GM21528 (cell line): ENCODE measurements at regions not wholly inside any gene's neighbourhood (a gene's known extent, or its start where the extent isn't known, plus 50 kb on each side); places are given as distances from the start of the nearest gene placed in this dataset.

Source experiments
- ATAC-seq: cut with Tn5 transposase; IDR thresholded peaks from one replicate; pipeline ENCODE4 v1.9.1; 2021; ENCODE audit warnings: mild to moderate bottlenecking, moderate library complexity; ENCODE audit not compliant: unreplicated experiment, low FRiP score

DNA sequence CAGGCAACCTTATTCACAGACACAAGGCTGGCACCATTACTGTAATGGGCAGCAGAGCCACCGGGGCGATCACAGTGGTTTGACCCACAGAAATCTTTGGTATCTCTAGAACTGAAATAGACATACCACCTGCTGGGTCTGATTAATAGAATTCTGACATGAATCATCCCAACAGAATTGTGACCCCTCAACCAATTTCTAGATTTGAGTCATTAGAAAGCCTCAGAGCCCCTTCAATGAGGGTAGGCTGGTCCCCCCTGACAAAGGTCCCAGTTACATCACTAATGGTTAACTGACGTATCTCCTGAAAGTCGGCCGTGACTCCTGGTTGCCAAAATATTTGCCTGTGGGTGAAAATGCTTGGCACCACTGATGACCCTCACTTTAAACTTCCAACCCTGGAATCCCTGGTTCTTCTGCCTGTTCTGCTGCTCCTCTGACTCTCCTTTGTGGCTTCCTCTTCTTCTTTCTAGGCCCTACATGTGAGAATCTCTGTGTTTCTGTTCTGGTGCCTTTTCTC lies 124.9 kb upstream of the ARID1B start:
- ATAC-seq, result no peak

DNA sequence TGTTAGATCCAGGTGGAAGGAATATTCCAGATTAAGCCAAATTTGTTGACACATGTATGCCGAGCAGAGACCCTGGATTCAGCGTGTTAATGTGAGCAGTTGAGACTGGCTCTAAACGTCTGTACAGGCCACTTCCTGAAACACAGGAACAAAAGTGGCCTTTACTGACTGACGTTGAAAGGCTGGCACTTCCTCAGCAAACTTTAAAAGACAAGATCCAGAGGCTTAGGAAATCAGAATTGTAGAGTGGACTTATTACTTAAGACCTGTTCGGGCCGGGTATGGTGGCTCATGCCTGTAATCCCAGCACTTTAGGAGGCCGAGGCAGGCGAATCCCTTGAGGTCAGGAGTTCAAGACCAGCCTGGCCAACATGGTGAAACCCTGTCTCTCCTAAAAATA lies 125.7 kb upstream of the ARID1B start:
- ATAC-seq, result no peak

- no peak for ATAC-seq
Measured at GRCh38 chr6:156650896-156651390, 126.2 kb upstream of the ARID1B start.

GRCh38 chr6:156648616-156649015 lies 128.6 kb upstream of the ARID1B start:
- ATAC-seq, result no peak

DNA sequence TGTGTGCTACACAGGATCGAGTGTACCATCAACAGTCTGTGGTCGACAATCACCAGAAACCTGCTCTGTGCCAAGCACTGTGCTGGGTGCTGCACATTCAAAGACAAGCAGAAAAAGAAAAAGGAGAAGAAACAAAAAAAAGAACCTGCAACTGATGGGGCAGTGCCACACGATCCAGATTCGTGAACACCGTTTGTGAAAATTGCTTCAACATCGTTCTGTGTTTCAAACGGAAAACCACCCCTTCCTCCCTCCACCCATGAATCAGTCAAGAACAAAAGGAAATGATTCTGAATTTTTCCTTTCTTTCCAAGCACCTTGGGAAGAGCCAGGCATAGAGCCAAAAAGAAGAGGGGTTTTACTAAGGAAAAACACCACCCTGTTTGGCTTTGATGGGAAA lies 129.2 kb upstream of the ARID1B start:
- no peak for ATAC-seq

DNA sequence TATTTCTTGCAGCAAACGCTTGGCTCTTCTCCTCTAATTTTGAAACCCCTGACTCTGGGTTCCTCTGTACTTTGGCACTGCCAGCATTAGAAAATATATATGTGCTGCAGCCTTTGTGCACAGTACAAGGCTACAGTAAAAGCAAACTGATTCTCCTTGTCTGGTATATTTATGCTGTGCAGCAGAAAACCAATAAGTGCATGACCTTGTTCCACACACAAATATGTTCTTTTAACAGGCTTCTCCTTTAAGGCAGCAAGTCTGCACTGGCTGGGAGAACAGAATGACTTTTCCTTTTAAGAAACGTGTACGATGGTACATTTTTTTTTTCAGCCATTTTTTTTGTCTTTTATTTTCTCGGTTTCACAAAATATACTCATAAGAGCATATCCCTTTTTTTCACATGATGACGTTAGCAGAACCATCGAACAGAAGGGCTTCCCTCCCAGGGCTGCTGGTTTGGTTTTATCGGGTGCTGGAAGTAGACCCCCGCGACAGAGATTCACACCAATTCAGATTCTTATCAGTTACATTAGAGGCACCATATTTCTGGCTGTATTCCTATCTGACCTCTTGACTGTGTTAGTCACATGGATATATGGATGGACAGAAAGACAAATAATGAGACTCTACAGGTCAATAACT lies 129.9 kb upstream of the ARID1B start:
- ATAC-seq, result no peak

DNA sequence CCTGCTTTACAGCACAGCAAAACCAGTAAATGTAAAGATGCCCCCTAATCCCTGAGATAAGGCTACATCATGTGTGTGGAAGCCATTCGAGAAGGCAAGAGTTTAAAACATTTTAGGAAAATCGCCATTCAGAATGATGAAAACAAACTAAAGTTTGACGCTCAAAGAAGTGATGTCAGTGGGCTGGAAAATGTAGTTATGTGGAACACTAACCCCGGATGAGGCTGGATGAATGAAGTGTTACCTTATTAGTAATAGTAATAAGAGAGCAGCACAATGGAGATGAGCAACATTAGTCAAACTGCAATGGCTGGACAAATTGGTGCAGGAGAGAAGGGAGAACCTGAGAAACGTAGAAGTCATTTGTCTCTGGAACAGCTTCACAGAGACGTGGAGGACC lies 130.7 kb upstream of the ARID1B start:
- no peak for ATAC-seq

DNA sequence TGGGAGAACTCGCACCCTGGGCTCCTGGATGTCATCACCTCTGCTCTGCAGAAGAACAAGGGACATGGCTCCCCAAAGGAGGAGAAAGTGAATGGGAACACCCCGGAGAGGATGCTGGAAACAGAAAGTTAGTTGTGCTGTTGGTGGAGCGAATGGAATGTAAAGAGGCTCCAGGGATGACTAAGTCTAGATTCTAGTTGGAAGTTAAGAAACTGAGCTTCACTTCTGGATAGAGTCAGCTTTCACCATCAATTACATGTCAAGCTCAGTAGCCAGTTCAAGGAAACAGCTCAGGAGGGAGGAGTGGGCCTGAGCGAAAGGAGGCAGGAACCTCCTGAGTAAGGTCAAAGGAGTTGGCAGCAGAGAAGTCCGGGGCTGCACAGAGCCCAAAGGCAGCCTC lies 132.1 kb upstream of the ARID1B start:
- ATAC-seq, result no peak

DNA sequence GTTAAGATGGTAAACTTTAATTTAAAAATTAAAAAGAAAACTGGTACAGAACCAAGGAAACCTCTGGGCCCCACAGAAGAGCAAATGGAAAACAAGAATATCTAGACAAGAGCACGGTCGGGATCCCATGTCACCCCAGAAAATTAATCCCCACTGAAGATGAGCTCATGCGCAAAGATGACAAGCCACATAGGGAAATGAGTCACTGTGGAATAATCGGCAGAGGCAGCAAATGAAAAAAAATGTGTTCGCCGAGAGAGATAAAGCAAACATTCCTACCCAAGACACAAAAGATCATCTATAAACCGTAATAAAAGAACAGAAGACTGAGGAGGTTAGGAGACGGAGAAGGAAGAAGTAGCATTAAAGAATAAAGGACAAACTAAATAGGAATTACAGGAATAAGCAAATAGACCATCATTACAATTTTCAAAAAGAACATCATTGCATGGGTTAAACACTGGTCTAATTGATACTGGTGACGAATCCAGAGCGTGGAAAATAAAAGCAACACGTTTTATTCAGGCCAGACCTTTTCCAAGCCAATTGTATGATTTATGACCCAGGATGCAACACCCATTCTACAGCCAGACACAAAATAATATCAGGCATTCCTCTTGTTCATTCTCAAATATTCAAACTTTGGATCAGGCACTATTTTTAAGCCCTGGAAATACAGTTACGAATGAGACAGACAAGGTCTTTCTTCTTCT lies 138.0 kb upstream of the ARID1B start:
- no peak for ATAC-seq

- no peak for ATAC-seq
Measured at GRCh38 chr6:156638581-156638980, 138.6 kb upstream of the ARID1B start.

DNA sequence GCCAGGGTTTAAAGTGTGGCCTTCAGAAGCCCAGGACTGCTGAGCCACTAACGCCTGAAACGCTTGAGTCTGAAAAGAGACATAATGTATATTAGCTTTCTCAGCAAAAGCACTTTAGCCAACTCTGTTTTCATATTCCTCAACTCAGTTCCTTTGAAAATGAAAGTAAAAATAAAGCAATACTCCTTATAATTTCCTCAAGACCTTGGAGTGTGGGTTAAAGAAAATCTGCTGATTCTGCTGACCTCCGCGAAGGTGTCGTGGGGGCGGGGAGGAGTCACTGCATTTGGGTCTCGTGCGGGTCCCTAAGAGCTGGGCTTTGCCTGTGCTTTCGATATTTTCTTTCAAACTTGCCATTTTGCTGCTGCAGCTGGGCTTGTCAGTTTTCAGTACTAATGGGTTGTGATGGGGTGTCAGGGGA lies 142.2 kb upstream of the ARID1B start:
- ATAC-seq, result no peak

GRCh38 chr6:156634048-156634447 lies 143.1 kb upstream of the ARID1B start:
- ATAC-seq, result no peak

GRCh38 chr6:156633291-156633690 lies 143.9 kb upstream of the ARID1B start:
- ATAC-seq, result no peak

DNA sequence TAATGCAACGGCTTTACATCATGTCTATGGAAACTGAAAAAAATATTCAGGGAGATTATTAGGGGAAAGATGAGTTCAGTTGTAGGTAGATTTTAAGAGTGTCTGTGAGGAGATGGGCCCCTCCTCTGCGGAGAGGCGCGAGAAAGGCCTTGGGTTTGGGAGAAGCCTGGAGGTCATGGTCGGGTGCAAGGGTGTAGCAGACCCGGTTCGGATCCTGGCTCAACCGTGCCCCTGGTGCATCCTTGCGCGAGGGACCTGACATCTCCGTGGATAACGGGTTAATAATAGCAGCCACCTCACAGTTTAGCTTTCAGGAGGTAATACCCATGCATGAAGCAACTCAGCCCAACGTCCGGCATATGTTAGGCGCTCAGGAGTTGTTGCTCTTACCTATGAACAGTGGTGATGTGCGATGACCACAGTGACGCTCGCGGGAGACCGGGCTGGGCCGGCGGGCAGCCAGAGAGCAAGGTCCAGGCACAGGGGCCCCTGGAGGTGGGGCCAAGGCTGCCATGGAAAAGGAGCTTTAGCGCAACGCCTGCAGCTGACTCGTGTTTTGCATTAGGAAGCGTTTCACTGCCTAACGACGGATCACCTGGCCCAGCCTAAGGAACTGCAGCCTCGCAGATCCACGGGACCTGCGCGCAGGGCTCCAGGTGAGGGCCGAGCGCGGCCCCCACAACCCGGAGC lies 146.4 kb upstream of the ARID1B start:
- ATAC-seq, result no peak

DNA sequence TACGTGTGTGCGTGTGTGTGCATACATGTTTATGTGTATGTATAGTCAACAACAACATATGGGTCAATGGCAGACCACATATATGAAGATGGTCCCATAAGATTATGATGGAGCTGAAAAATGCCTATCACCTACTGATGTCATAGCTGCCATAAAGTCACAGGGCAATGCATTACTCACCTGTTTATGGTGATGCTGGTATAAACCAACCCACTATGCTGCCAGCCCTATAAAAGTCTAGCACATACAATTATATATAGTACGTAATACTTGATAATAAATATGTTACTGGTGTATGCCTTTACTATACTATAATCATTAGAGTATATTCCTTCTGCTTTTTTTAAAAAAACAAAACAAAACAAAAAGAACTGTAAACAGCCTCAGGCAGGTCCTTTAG lies 148.4 kb upstream of the ARID1B start:
- no peak for ATAC-seq

GRCh38 chr6:156627524-156627923 lies 149.7 kb upstream of the ARID1B start:
- ATAC-seq, result no peak

GRCh38 chr6:156622185-156622584 lies 155.0 kb upstream of the ARID1B start:
- ATAC-seq, result no peak

DNA sequence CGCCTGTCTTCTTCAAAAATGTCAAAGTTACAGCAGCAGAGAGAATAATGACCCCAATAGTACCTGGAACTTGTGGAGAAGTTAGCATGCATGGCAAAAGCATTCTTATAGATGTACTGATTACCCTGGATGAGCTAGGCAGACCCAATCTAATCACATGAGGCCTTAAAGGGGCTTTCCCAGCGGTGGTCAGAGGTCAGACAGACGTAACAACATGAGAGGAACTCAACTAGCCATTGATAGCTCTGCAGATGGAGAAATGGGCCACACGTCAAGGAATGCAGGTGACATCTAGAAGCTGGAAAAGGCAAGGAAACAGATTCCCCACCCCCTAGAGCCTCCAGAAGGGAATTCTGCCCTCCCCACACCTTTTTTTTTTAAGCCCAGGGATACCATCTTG lies 156.8 kb upstream of the ARID1B start:
- ATAC-seq, result no peak

DNA sequence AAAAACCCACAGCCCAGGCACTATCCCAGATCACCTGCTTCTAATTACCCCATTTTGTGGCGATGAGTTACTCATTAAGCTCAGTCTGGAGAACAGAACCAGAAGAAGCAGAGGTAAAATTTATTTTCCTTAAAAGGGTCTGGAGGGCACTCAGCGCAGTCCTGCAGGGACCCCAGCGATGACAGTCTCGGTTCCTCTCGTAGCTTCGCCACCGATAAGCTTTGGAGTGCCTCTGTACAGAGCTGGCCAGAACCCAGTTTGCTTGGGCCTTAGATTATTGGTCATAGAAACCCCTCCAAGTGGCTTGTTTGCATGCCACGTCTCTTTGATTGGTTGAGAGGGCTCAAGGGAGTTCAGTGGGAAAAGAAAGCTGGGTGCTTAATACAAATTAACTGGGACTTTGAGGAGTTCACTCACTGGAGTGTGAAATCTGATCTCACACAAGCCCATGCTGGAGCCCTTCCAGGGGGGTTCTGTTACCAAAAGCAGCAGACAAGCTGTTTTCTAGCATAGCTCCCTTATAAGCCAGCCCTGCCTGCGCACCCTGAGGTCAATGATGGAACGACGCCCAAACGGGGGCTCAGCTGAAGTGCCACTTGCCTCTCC lies 158.5 kb upstream of the ARID1B start:
- ATAC-seq, result no peak

- ATAC-seq, result no peak
Measured at GRCh38 chr6:156617941-156618340, 159.2 kb upstream of the ARID1B start.

- no peak for ATAC-seq
Measured at GRCh38 chr6:156617376-156617775, 159.8 kb upstream of the ARID1B start.
